SK-N-SH (cell line): ENCODE measurements at regions not wholly inside any gene's neighbourhood (a gene's known extent, or its start where the extent isn't known, plus 50 kb on each side); places are given as distances from the start of the nearest gene placed in this dataset.

Experiments used
- POLR2AphosphoS5 ChIP-seq: IDR thresholded peaks from 2 replicates; pipeline ENCODE4 v1.6.1; 2012; ENCODE audit warnings: low read depth, low read length
- USF1 ChIP-seq: IDR thresholded peaks from 2 replicates; pipeline ENCODE4 v1.4.0; 2012; ENCODE audit warnings: low read depth, borderline replicate concordance

GRCh38 chr14:95407354-95407753 lies 87.6 kb upstream of the CLMN start:
- no peak for TF ChIP-seq POLR2AphosphoS5
- TF ChIP-seq USF1: no peak
